ENCODE measurements at regions not wholly inside any gene's neighbourhood (a gene's known extent, or its start where the extent isn't known, plus 50 kb on each side); places are given as distances from the start of the nearest gene placed in this dataset.

DNA sequence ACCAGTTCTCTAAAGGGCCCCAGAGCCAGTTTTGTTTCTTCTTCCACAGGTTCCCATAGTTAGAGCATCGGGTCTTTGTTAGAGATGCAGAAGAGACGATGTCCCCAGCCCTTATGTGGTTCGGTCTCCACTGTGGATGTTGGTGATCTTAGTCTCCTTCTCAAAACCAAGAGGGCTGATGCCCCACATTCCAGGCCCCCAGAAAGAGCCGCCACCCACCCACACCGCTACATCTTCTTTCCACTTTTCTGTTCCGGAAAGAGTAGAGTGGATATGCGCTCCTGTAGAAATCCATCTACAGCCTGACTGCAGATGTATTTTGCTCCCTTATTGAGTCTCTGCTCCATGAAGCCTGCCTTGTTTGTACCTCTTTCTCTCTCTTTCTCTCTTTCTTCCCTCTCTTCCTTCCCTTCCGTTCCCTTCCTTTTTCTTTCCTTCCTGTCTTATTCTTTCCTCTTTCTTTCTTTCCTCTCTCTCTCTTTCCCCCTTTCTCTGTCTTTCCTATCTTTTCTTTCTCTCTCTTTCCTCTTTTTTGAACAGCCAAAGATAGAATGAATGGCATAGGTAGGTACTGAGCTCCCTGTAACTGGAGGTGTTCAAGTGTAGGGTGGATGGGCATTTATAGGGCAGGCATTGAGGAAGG lies 224.3 kb downstream of the SEC14L1 start:
- Mint-ChIP-seq H3K4me1 (ENCODE audit: low read depth) (peaks cover 50% of the 10 kb centered on the region), H3K27me3 (no peaks in the 10 kb centered on the region), H3K36me3 (no peaks in the 10 kb centered on the region), H3K27ac (peak overlapping the region; percentile 13), H3K9me3 (ENCODE audit: low read depth) (no peaks in the 10 kb centered on the region), H3K4me3 (no peak overlapping the region)

DNA sequence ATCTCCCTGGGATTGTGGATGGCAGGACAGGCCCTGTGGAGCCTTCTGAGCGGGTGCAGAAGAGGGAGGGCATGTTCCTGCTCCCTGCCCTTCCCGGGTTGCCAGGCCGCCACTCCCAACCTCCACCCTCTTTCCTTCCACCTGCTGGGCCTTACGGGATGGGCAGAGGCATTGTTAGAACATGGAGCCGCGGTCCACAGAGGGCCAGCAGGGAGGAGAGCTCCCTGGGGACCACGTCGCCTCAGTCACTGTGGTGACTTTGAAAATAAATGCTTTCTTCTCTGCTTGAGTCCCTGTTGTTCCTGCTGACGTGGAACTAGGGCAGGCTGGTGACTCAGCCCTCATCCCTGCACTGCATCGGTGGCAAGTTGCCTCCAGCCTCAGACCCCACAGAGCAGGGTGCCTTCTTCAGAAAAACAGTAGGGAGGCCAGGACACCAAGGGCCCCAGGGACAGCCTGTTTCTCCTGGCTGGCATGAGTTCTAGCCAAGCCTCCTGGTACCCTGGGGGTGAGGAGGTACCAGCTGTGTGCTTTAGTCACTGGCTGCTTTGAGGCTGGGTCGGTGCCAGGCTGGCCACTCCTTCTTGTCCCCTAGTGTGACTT lies 224.9 kb downstream of the SEC14L1 start:
- H3K4me1 Mint-ChIP-seq (ENCODE audit: low read depth): peaks cover 55% of the 10 kb centered on the region
- H3K36me3 Mint-ChIP-seq: no peaks in the 10 kb centered on the region
- H3K4me3 Mint-ChIP-seq: no peak overlapping the region
- no peaks in the 10 kb centered on the region for H3K9me3 Mint-ChIP-seq (ENCODE audit: low read depth)
- no peak overlapping the region for H3K27ac Mint-ChIP-seq
- no peaks in the 10 kb centered on the region for H3K27me3 Mint-ChIP-seq

DNA sequence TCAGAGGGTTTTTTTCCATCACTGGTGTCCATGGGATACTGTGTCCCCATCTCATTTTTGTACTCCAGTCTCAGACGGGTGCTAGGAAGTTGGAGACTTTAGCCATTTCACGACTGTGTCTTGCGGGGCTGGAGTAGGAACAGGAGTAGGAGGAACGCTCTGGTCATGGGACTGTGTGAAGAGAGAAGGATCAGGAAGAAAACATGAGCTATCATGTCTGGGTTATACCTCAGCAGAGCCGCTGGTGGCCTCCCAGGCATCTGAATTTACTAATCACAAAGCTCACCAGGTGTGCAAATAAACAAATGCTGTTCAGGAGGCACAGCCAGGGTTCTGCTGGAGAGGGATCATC lies 225.4 kb downstream of the SEC14L1 start:
- Mint-ChIP-seq H3K27me3 (no peaks in the 10 kb centered on the region), H3K4me1 (ENCODE audit: low read depth) (peaks cover 60% of the 10 kb centered on the region), H3K27ac (no peak overlapping the region), H3K9me3 (ENCODE audit: low read depth) (no peaks in the 10 kb centered on the region), H3K4me3 (no peak overlapping the region), H3K36me3 (no peaks in the 10 kb centered on the region)

DNA sequence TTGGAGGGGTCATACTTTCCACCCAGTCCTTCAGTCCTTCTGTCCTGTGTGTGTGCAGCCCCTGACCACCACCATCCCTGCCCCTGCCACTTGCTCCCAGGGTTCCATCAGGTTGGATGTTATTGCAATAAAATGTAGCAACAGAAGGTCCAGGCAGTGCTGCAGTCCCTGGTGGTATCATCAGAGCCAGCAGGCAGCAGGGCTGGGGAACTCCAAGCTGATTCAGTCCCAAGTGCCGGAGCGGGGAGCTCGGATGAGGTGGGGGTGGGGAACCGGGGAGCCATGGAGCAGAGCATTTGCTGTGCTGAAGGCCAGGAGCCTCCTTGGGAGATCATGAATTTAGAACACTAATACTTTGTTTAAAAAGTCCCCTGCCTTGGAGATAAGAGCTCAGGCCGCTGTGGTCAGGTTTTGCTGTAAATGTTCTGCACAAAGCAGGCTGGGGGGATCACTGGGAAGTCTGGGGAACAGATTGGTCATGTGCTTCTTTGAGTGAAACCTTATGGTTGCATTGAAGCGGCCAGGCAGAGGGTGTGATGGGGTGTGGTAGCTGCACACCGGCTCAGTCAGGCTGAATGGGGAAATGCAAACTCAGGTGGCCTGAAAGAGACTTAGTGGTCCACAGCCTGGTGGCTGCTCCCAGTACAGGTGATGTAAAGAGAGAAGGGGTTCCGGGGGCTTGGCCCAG lies 225.9 kb downstream of the SEC14L1 start:
- Mint-ChIP-seq H3K36me3 (no peaks in the 10 kb centered on the region), H3K27me3 (no peaks in the 10 kb centered on the region), H3K4me1 (ENCODE audit: low read depth) (peaks cover 65% of the 10 kb centered on the region), H3K9me3 (ENCODE audit: low read depth) (no peaks in the 10 kb centered on the region), H3K4me3 (no peak overlapping the region), H3K27ac (no peak overlapping the region)

DNA sequence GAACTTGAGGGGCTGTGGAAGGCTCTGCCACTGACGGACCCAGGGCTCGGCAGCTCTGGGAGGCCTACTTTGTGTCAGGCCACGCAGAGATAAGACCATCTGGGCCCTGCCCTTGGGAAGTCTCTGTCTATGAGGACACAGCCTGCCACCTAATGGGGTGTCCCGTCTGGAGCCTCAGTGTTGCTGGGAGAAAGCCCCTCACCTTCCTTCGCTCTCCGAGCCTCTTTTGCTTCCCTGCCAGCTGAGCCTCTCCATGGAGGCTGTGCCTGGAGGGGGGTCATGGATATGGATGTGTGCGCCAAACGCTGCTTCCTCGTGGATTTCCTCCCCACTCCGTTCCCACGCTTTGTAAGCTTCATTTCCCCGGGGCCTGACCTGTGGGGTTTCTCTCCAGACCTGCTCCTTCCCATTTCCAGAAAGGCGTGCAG lies 228.8 kb downstream of the SEC14L1 start:
- no peak overlapping the region for H3K4me3 Mint-ChIP-seq
- no peaks in the 10 kb centered on the region for H3K9me3 Mint-ChIP-seq (ENCODE audit: low read depth)
- no peaks in the 10 kb centered on the region for H3K27me3 Mint-ChIP-seq
- H3K27ac Mint-ChIP-seq: no peak overlapping the region
- H3K4me1 Mint-ChIP-seq (ENCODE audit: low read depth): peaks cover 57% of the 10 kb centered on the region
- no peaks in the 10 kb centered on the region for H3K36me3 Mint-ChIP-seq

DNA sequence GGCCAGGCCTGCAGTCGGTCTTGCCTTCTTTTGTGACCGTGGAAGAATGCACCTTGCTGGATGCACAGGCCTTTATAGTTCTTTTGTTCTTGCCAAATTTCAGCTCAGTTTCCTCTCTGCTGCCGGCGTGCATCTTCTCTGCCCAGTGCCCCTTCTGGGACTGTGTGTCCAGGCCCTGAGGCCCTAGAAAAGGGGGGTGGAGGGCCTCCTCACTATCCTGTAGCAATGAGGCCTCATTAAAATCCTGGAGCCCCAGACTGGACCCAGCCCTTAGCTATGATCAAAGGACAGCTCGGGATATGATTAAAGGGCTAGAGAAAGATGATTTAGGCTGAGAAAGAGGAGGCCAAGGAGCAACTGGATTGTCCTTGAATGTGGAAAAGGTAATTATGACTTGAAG lies 229.8 kb downstream of the SEC14L1 start:
- Mint-ChIP-seq H3K27ac (peak overlapping the region; percentile 18), H3K9me3 (ENCODE audit: low read depth) (no peaks in the 10 kb centered on the region), H3K27me3 (no peaks in the 10 kb centered on the region), H3K36me3 (no peaks in the 10 kb centered on the region), H3K4me1 (ENCODE audit: low read depth) (peaks cover 57% of the 10 kb centered on the region), H3K4me3 (peak overlapping the region; percentile 25)

DNA sequence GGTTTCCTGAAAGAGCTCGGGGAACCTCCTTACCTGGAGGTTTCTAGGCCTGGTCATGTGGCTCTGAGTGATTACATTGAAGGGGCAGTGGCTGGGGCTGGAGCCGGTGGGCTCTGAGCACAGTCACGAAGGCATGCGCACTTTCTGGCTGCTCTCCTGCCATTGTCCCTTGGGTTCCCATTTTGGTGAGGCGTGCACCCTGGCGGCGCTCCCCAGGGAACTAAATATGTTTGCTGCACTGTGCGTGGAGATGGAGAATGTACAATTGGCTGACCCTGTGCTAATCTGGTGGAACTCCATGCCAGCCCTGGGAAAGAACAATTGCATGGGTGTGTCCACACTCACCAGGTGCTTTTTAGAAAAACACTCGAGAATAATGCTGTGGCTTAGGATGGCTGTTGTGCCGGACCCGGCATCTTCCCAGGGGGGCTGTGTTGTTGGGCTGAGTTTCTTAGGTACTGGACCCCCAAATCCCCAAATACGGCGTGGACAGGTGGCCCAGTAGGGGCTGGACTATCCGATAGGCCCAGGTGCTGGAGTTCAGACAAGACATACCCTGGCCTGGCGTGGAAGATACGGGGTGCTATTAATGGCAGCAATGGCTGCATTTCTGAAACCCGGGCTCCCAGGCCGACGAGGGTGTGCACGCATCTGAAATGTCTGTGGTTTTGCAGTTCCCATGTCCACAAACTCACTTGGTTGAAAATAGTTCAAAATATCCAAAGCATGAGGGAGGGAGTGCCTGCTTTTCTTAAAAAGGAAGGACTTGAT lies 230.5 kb downstream of the SEC14L1 start:
- Mint-ChIP-seq H3K9me3 (ENCODE audit: low read depth) (no peaks in the 10 kb centered on the region), H3K4me1 (ENCODE audit: low read depth) (peaks cover 57% of the 10 kb centered on the region), H3K36me3 (no peaks in the 10 kb centered on the region), H3K4me3 (peak overlapping the region; percentile 10), H3K27ac (peak overlapping the region; percentile 18), H3K27me3 (no peaks in the 10 kb centered on the region)

DNA sequence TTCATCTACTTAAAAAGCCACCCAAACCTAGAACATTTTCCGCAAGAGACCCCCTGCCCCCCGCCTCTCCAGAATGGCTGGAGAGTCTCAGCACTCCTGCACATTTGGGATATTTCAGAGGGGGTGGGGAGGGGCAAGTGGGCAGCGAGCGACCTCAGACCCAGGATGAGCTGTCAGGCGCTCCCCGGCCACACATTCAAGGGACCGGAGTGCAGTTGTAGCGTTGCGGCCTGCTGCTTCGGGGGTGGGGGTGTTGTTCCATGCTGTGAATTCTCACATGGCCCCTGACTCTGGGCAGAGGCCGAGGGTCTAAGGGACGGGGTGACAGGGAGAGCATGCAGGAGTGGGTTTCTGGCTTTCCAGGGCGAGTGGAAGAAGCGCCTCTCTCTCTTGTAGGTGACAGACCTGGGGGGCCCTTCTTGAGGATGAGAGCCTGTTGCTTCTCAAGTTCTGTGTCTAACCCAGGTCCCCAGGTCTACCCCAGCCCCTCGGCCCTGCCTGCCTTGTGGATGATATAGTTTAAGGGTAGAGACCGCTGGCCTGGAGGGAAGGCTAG lies 231.2 kb downstream of the SEC14L1 start:
- Mint-ChIP-seq H3K9me3 (ENCODE audit: low read depth) (no peaks in the 10 kb centered on the region), H3K27ac (peak overlapping the region; percentile 58), H3K4me3 (peak overlapping the region; percentile 71), H3K36me3 (no peaks in the 10 kb centered on the region), H3K27me3 (no peaks in the 10 kb centered on the region), H3K4me1 (ENCODE audit: low read depth) (peaks cover 57% of the 10 kb centered on the region)

DNA sequence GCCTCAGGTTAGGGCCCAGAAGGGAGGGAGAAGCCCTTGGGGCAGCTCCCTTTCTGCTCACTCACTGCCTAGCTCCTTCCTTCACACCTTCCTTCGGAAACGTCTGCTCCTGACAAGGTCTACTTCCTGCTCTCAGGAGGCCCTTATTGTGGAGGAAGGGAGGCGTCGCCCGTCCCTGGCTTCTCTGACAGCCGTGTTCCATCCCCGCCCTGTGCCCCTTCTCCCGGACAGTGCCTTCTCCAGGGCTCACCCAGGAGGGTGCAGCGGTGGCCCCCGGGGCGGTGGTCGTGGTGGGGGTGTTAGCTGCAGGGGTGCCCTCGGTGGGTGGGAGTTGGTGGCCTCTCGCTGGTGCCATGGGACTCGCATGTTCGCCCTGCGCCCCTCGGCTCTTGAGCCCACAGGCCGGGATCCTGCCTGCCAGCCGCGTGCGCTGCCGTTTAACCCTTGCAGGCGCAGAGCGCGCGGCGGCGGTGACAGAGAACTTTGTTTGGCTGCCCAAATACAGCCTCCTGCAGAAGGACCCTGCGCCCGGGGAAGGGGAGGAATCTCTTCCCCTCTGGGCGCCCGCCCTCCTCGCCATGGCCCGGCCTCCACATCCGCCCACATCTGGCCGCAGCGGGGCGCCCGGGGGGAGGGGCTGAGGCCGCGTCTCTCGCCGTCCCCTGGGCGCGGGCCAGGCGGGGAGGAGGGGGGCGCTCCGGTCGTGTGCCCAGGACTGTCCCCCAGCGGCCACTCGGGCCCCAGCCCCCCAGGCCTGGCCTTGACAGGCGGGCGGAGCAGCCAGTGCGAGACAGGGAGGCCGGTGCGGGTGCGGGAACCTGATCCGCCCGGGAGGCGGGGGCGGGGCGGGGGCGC lies 231.9 kb downstream of the SEC14L1 start:
- Mint-ChIP-seq H3K4me1 (ENCODE audit: low read depth) (peaks cover 58% of the 10 kb centered on the region), H3K36me3 (no peaks in the 10 kb centered on the region), H3K27me3 (no peaks in the 10 kb centered on the region), H3K27ac (peak overlapping the region; percentile 58), H3K9me3 (ENCODE audit: low read depth) (no peaks in the 10 kb centered on the region), H3K4me3 (peak overlapping the region; percentile 71)

DNA sequence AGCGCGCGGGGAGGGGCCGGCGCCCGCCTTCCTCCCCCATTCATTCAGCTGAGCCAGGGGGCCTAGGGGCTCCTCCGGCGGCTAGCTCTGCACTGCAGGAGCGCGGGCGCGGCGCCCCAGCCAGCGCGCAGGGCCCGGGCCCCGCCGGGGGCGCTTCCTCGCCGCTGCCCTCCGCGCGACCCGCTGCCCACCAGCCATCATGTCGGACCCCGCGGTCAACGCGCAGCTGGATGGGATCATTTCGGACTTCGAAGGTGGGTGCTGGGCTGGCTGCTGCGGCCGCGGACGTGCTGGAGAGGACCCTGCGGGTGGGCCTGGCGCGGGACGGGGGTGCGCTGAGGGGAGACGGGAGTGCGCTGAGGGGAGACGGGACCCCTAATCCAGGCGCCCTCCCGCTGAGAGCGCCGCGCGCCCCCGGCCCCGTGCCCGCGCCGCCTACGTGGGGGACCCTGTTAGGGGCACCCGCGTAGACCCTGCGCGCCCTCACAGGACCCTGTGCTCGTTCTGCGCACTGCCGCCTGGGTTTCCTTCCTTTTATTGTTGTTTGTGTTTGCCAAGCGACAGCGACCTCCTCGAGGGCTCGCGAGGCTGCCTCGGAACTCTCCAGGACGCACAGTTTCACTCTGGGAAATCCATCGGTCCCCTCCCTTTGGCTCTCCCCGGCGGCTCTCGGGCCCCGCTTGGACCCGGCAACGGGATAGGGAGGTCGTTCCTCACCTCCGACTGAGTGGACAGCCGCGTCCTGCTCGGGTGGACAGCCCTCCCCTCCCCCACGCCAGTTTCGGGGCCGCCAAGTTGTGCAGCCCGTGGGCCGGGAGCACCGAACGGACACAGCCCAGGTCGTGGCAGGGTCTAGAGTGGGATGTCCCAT lies 232.8 kb downstream of the SEC14L1 start:
- H3K9me3 Mint-ChIP-seq (ENCODE audit: low read depth): no peaks in the 10 kb centered on the region
- no peaks in the 10 kb centered on the region for H3K27me3 Mint-ChIP-seq
- peaks cover 65% of the 10 kb centered on the region for H3K4me1 Mint-ChIP-seq (ENCODE audit: low read depth)
- H3K36me3 Mint-ChIP-seq: no peaks in the 10 kb centered on the region
- H3K4me3 Mint-ChIP-seq: peak overlapping the region; percentile 96
- H3K27ac Mint-ChIP-seq: peak overlapping the region; percentile 78

DNA sequence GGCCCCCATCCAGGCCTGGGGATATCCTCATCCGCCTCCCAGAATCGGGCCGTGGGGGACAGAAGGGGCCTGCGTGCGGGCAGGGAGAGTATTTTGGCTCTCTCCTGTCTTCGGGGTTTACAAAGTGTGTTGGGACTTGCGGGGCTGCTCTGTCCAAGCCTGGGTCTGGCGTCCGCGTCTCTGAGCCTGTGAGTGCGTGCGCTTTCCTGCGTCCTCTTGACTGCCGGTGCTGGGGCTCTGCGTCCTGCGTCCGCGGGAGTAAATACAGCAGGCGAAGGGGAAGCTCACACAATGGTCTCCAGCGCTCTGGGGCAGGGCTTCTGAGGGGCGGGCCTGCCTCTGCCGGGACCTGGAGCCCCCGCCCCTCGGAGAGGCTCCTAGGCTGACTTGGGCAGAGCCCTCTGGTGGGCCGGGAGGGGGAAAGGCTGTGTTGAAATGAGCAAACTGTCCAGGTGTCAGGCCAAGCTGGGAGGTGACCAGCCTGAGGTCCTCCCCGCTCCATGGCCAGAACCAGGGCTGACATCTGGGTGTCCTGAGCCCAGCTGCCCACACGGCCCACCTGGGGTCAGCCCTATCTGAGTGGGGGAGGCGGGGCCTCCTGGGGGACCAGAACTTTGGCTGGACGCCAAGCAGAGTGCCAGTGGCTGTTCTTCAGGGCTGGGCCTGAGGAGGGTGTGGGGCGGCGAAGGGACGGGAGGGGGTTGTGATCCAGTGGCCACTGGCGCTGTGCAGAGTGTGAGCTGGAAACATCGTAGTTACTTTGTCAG lies 233.6 kb downstream of the SEC14L1 start:
- H3K27me3 Mint-ChIP-seq: no peaks in the 10 kb centered on the region
- peaks cover 73% of the 10 kb centered on the region for H3K4me1 Mint-ChIP-seq (ENCODE audit: low read depth)

DNA sequence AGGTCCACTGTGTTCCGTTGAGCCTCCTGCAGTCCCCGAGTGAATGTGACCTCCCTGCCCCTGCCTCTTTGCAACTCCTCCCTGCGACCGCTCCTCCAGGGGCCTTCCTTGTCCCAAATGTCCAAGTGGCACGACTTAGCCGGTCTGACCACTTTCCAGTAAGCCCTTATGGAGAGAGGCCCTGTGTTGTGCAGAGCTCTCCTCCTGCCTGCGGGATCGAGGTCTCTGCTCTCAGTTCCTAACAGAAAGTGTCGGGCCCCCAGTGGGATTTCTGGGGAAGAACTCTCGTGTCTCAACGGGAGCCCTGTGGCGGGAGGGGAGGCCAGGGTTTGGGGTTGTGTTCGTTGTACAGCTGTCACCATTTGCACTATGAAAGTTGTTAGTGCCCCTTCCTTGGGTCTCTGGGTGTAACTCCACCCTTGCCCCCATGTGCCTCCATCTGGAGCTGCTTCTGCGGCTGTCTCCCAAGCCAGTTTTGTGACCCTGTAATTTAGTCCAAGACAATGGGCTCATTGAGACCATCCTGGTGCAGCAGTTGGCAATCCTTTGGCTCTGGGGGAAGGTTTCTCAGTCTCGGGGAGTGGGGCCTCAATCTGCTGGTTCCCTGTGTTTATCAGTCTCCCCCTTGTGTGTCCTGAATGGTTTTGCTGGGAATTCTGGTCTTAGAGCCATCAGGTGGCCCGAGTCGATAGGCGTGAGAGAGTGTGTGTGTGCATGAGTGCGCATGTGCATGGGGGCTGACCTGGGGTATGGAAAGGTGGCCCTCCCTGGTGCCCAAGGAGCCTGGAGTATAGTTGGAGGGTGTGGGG lies 234.5 kb downstream of the SEC14L1 start:
- peaks cover 80% of the 10 kb centered on the region for H3K4me1 Mint-ChIP-seq (ENCODE audit: low read depth)
- H3K36me3 Mint-ChIP-seq: no peaks in the 10 kb centered on the region
- H3K4me3 Mint-ChIP-seq: peak overlapping the region; percentile 96
- H3K27me3 Mint-ChIP-seq: no peaks in the 10 kb centered on the region
- H3K27ac Mint-ChIP-seq: peak overlapping the region; percentile 92
- H3K9me3 Mint-ChIP-seq (ENCODE audit: low read depth): no peaks in the 10 kb centered on the region

More for the DNA sequence above, 233.6 kb downstream of the SEC14L1 start:
- H3K36me3 Mint-ChIP-seq: no peaks in the 10 kb centered on the region
- peak overlapping the region; percentile 95 for H3K27ac Mint-ChIP-seq
- peak overlapping the region; percentile 96 for H3K4me3 Mint-ChIP-seq
- no peaks in the 10 kb centered on the region for H3K9me3 Mint-ChIP-seq (ENCODE audit: low read depth)
